ENCODE measurements at regions not wholly inside any gene's neighbourhood (a gene's known extent, or its start where the extent isn't known, plus 50 kb on each side); places are given as distances from the start of the nearest gene placed in this dataset.

GRCh38 chr11:134503596-134503995 lies 91.6 kb upstream of the B3GAT1 start:
- TF ChIP-seq FOXM1 (IDR thresholded peaks at IDR 0.05; ENCODE audit: borderline replicate concordance) (no peak), CTBP1 (IDR thresholded peaks at IDR 0.05; ENCODE audit: borderline replicate concordance) (no peak), SP1 (IDR thresholded peaks at IDR 0.05) (no peak), BHLHE40 (IDR thresholded peaks at IDR 0.05; ENCODE audit: borderline replicate concordance) (no peak), SUZ12 (IDR thresholded peaks at IDR 0.05) (no peak), ZNF384 (IDR thresholded peaks at IDR 0.05) (no peak), FOXK2 (IDR thresholded peaks at IDR 0.05) (no peak), ELF4 (IDR thresholded peaks at IDR 0.05) (no peak), TARDBP (IDR thresholded peaks at IDR 0.05) (no peak), L3MBTL2 (conservative IDR thresholded peaks at IDR 0.05) (no peak), LEF1 (IDR thresholded peaks at IDR 0.05; ENCODE audit: borderline replicate concordance) (no peak), ARNT (IDR thresholded peaks at IDR 0.05) (no peak)
